T-helper 1 cell (primary cell): ENCODE measurements at regions not wholly inside any gene's neighbourhood (a gene's known extent, or its start where the extent isn't known, plus 50 kb on each side); places are given as distances from the start of the nearest gene placed in this dataset.
A peak's percentile ranks its signal among the peaks of the same experiment; 100 is the strongest.
"Not testable (repeated sequence)": the region's sequence is repeated elsewhere in the genome, so short reads cannot be mapped to it uniquely, and the experiment has no call there.

ENCODE experiments used
- DNase-seq, 5 donors: peaks; one replicate each; pipeline ENCODE4 v3.0.0-alpha.2; 2012 to 2020

GRCh38 chr2:224143526-224143925 lies 104.4 kb upstream of the SERPINE2 start:
- no peak for DNase-seq

DNA sequence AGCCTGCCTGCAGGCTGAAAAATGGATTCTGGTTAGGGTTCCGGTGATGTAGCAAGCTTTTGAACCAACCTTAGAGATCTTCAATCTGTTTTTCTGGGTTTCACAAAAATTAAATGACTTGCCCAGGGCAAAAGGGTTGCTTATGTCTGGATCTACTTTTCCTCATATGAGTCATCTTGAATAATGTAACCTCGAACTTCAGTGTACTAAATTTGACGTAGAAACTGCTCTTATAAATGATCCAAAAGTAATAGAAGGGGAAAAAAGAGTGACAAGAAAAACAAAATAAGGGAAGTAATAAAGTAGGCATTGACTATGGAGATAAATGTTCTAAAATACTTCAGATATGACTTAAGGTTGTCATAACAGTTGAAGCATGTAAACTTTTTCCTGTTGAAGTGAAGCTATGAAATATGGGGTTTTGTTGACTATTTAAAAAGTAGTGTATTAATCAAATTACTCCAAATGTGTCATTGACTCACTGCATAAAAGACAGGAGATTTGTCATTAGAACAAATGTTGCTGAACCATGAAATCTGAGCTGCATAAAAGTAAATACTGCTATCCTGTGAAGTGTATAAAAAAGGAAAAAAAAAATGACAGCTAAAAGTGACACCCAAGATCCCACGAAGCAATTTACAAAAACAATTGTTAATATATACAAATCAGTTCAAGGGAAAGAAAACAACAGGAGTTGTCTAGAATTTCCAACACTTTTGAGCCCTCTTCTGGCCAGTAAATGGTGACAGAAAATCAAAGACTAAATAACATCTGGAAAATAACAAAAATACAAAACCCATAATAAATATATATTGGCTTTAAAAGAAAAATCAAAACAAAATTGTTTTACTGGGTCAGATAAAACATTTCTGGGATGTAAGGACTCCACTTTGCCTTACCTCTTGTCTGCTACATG lies 103.6 kb upstream of the SERPINE2 start:
- peak in 1 of 5 donors; percentile 5 for DNase-seq

- no peak for DNase-seq
Measured at GRCh38 chr2:224141304-224141703, 102.2 kb upstream of the SERPINE2 start.

- DNase-seq: no peak
Measured at GRCh38 chr2:224137208-224137607, 98.1 kb upstream of the SERPINE2 start.

GRCh38 chr2:224136396-224136795 lies 97.3 kb upstream of the SERPINE2 start:
- DNase-seq: no peak

DNA sequence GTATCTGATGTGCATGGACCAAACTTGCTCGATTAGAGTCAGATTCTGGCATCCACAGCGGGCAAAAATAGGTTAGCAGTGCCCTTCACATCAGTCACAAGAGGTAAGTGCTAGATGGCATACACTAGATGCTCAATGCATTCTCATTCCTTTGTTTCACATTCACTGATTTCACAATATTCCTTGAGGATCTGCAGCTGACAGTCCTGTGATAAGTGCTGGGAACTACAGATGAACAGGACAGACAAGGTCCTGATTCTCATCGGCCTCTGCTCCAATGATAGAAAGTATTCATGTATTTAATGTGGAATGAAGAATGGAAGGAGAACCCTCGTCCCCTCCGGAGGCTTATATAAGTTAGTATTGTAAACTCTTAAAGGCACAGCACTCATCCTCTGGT lies 96.8 kb upstream of the SERPINE2 start:
- DNase-seq: no peak

- DNase-seq: no peak
Measured at GRCh38 chr2:224134003-224134734, 95.1 kb upstream of the SERPINE2 start.

DNA sequence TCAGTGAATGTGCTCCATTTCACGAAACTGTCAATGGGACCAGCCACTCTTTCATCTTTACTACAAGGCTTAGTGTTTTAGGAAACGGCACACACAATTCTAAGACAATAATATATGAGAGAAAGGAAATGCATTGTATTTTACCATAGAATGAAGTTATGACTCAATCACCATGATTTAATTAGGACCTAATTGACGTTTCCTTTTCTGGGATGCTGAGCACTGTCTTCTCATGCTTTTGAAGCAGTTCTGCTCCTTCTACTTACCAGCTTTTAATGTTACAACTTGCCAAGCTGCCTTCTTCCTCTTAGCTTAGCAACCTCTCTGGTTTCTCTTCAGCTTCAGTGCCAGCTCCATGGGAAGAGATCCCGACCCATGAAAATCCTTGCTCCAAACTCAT lies 94.3 kb upstream of the SERPINE2 start:
- no peak for DNase-seq

GRCh38 chr2:224127871-224128501 lies 88.9 kb upstream of the SERPINE2 start:
- DNase-seq: no peak

DNA sequence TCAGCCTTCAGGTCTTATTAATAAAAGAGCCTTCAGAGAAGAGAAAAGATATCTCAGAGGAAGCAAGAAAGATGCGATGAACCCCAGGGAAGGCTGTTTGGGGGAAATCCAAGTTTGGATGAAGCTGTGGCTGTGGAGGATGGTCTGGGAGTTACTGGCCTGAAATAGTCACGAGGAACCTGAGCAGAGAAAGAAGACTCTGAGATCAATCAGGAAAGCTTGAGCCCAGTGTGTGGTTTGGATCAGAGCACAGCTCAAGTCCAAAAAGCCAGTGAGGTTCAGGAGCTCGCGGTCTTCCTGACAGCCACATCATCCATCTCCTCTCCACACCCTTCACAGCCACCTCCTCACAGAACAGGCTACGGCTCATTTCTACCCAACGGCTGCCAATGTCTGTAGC lies 87.4 kb upstream of the SERPINE2 start:
- DNase-seq: no peak

DNA sequence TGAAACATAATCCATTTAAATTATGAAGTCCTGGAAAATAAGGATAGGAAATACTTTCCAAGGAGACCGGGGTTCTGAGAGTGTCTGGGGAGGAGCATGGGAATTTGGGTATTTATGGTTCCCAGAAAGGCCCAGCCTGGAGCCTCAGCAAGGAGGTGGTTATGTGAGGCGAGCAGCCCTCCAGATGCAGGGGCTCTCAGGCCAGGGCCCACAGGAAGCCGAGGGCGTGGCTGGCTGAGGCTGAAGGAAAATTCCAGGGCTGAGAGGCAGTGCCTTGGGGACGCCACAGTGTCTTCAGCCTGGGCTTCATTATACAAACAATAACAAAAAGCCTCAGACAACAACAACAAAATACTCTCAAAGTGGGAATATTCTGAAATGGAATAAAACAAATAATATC lies 86.9 kb upstream of the SERPINE2 start:
- no peak for DNase-seq

GRCh38 chr2:224122542-224122941 lies 83.5 kb upstream of the SERPINE2 start:
- no peak for DNase-seq

DNA sequence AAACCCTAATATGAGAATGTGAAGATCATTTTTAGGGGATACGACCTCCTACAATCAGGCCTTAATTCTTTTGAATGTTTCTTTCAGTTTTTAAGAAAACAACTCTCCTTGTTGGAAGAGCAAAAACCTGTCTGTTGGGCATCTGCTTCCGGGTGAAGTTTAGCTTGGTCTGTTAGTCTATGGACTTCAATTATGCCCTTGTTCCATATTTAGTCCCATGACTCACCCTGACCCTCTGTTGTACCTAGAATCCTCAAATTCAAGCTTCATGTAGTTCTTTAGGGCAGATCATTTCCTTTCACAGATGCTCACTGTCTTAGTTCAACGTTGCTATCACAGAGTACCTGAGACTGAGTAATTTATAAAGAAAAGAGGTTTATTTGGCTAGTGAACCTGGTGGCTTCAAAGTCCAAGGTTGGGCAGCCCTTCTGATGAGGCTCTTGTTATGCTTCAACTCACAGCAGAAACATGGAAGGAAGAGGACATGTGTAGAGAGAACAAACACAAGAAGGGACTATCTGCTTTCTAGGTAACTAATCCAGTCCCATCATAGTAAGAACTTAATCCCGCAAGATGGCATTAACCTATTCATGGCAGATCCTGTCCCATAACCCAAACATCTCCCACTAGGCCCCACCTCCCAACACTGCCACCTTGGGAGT lies 82.5 kb upstream of the SERPINE2 start:
- no peak for DNase-seq

- no peak for DNase-seq
Measured at GRCh38 chr2:224120986-224121385, 81.9 kb upstream of the SERPINE2 start.

- DNase-seq: not testable (repeated sequence)
Measured at GRCh38 chr2:224119846-224120245, 80.8 kb upstream of the SERPINE2 start.

DNA sequence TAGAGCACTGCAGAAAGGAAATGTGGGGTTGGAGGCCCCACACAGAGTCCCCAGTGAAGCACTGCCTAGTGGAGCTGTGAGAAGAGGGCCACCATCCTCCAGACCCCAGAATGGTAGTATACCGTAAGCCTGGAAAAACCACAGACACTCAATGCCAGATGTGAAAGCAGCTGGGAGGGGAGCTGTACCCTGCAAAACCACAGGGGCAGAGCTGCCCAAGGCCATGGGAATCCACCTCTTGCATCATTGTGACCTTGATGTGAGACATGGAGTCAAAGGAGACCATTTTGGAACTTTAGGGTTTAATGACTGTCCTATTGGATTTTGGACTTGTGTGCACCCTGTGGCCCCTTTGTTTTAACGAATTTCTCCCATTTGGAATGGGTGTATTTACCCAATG lies 75.3 kb upstream of the SERPINE2 start:
- no peak for DNase-seq

DNA sequence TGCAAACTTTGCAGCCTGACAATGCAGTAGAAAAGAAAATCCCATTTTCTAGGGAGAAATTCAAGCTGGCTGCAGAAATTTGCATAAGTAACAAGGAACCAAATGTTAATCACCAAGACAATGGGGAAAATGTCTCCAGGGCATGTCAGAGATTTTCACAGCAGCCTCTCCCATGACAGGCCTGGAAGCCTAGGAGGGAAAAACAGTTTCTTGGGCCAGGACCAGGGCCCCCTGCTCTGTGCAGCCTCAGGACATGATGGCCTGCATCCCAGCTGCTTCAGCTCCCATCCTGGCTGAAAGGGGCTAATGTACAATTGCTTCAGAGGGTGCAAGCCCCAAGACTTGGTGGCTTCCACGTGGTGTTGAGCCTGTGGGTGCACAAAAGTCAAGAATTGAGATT lies 74.8 kb upstream of the SERPINE2 start:
- DNase-seq: not testable (repeated sequence)

DNA sequence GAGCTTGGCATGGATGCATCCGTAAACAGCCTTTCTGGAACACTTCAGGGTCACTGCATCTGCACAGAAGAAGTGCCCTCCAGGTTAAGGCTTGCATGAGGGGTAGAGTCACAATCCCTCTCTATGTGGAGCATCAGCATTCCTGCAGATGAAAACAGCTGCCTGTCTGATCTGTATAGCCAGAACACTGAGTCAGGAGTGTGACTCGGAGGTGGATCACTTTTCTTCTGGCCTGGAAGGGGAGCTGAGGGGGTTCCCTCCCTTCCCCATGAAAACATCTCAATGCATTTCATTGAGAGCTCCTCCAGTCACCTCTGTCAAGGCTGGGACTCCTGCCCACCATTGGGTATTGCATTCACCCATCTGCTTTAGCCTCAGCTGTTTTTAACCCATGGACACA lies 72.5 kb upstream of the SERPINE2 start:
- no peak for DNase-seq

DNA sequence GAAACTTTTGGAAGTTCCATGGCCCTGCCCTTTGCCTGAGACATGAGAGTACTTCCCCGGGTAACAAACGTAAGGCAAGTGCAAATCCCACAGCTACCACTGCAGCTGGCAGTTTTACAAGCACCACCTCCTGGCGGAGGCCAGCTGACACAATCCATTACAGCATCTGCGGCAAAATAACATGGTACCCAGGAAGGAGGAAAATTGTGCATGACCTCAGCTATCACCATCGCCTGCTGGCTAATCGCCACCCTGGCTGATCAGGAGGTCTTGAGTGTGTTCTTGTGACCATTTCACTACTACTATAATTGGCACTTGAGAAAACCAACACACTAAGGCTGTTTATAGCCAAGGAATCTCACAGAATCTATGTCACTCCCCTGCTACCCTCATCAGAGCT lies 71.7 kb upstream of the SERPINE2 start:
- DNase-seq: no peak

DNA sequence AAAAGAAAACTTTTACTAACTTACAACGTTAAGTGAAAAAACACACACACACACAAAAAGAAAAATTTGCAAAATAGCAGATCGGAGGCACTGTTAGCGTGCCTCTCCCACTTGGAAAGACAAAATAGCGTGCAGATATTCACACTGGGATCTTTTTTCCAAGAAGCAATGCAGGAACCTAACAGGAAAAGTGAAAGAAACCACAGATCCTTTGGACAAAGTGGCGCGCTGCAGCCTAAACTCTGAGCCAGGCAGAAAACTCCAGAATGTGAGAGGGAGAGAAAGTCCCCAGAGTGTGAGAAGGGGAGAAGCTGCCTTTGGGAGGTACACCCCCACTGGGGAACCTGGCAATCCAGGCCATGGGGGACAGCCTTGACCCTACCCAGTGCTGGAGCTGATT lies 70.7 kb upstream of the SERPINE2 start:
- DNase-seq: no peak

DNA sequence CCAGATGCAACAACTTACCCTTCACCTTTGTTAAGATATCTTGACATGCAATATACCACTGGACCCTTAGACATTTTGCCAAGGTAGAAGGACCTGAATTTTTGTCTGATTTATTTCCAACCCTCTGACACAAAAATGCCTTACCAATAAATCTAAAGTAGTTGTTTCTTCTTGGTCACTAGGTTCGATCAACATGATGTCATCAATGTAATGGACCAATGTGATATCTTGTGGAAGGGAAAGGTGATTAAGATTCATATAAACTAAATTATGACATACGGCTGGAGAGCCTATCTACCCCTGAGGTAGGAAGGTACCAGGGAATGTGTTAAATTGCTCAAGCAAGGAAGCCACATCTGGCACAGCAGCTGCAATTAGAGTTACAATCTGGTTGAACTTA lies 67.7 kb upstream of the SERPINE2 start:
- DNase-seq: no peak

GRCh38 chr2:224104668-224105386 lies 65.7 kb upstream of the SERPINE2 start:
- DNase-seq: no peak
